Immature natural killer cell (primary cell): ENCODE measurements at regions not wholly inside any gene's neighbourhood (a gene's known extent, or its start where the extent isn't known, plus 50 kb on each side); places are given as distances from the start of the nearest gene placed in this dataset.

Experiments
- DNase-seq, 3 donors: peaks; one replicate each; pipeline ENCODE4 v3.0.0; 2022; ENCODE audit warnings: mixed read lengths in 1 of 3
- H3K27ac Mint-ChIP-seq, 6 donors: one replicate each; pipeline ENCODE4 v1.8.0; 2020; ENCODE audit warnings: mixed read lengths in 6 of 6, mild to moderate bottlenecking in 5 of 6, inconsistent platforms in 4 of 6, moderate library complexity in 3 of 6
- H3K27me3 Mint-ChIP-seq, 3 donors: one replicate each; pipeline ENCODE4 v1.8.0; 2020 to 2021; ENCODE audit warnings: low read depth in 3 of 3, mild to moderate bottlenecking in 3 of 3, mixed read lengths in 3 of 3, moderate library complexity in 3 of 3, inconsistent platforms in 1 of 3
- H3K36me3 Mint-ChIP-seq, 3 donors: one replicate each; pipeline ENCODE4 v1.8.0; 2020; ENCODE audit warnings: mixed read lengths in 3 of 3, inconsistent platforms in 2 of 3, mild to moderate bottlenecking in 2 of 3
- H3K4me1 Mint-ChIP-seq, 2 donors: one replicate each; pipeline ENCODE4 v1.8.0; 2020; ENCODE audit warnings: inconsistent platforms in 2 of 2, mild to moderate bottlenecking in 2 of 2, mixed read lengths in 2 of 2, moderate library complexity in 1 of 2
- H3K4me3 Mint-ChIP-seq, 5 donors: one replicate each; pipeline ENCODE4 v1.8.0; 2020; ENCODE audit warnings: mild to moderate bottlenecking in 5 of 5, mixed read lengths in 5 of 5, inconsistent platforms in 3 of 5, moderate library complexity in 3 of 5
- H3K9me3 Mint-ChIP-seq, 6 donors: one replicate each; pipeline ENCODE4 v1.8.0; 2020; ENCODE audit warnings: mild to moderate bottlenecking in 6 of 6, mixed read lengths in 6 of 6, inconsistent platforms in 4 of 6, moderate library complexity in 3 of 6

GRCh38 chr5:111854186-111854585, 97.2 kb upstream of the NREP start:
- Mint-ChIP-seq H3K27me3 (peaks cover 0 to 3% (median 0%) of the 10 kb centered on the region in 3 donors), H3K4me1 (peaks cover 6 to 7% of the 10 kb centered on the region in 2 donors), H3K36me3 (no peaks in the 10 kb centered on the region), H3K4me3 (no peak overlapping the region), H3K9me3 (no peaks in the 10 kb centered on the region), H3K27ac (no peak overlapping the region)
- DNase-seq, result no peak

- no peak overlapping the region for H3K27ac Mint-ChIP-seq
- no peak for DNase-seq
- H3K4me3 Mint-ChIP-seq, result no peak overlapping the region
- H3K9me3 Mint-ChIP-seq, result no peaks in the 10 kb centered on the region
- peaks cover 0 to 2% (median 2%) of the 10 kb centered on the region in 3 donors for H3K27me3 Mint-ChIP-seq
- H3K36me3 Mint-ChIP-seq, result no peaks in the 10 kb centered on the region
- H3K4me1 Mint-ChIP-seq, result peaks cover 6 to 7% of the 10 kb centered on the region in 2 donors
Observed at GRCh38 chr5:111853748-111854147, 96.8 kb upstream of the NREP start.

GRCh38 chr5:111851631-111852548, 94.9 kb upstream of the NREP start:
- no peak for DNase-seq
- Mint-ChIP-seq H3K9me3 (no peaks in the 10 kb centered on the region), H3K27ac (no peak overlapping the region), H3K36me3 (no peaks in the 10 kb centered on the region), H3K4me3 (no peak overlapping the region), H3K4me1 (peaks cover 6 to 7% of the 10 kb centered on the region in 2 donors), H3K27me3 (peaks cover 2% of the 10 kb centered on the region in 3 donors)

- no peak for DNase-seq
- no peak overlapping the region for H3K4me3 Mint-ChIP-seq
- H3K27me3 Mint-ChIP-seq, result peaks cover 2% of the 10 kb centered on the region in 3 donors
- no peaks in the 10 kb centered on the region for H3K9me3 Mint-ChIP-seq
- no peaks in the 10 kb centered on the region for H3K36me3 Mint-ChIP-seq
- H3K4me1 Mint-ChIP-seq, result no peaks in the 10 kb centered on the region
- H3K27ac Mint-ChIP-seq, result no peak overlapping the region
Observed at GRCh38 chr5:111848476-111848875, 91.5 kb upstream of the NREP start.

- no peak for DNase-seq
- Mint-ChIP-seq H3K27ac (no peak overlapping the region), H3K4me1 (no peaks in the 10 kb centered on the region), H3K36me3 (no peaks in the 10 kb centered on the region), H3K4me3 (no peak overlapping the region), H3K27me3 (peaks cover 2% of the 10 kb centered on the region in 3 donors), H3K9me3 (no peaks in the 10 kb centered on the region)
Observed at GRCh38 chr5:111847052-111847925, 90.3 kb upstream of the NREP start.

GRCh38 chr5:111840036-111840674, 83.2 kb upstream of the NREP start:
- Mint-ChIP-seq H3K4me3 (no peak overlapping the region), H3K27me3 (peaks cover 0 to 2% (median 0%) of the 10 kb centered on the region in 3 donors), H3K4me1 (no peaks in the 10 kb centered on the region), H3K36me3 (no peaks in the 10 kb centered on the region), H3K9me3 (no peaks in the 10 kb centered on the region), H3K27ac (no peak overlapping the region)
- DNase-seq, result no peak

- no peak overlapping the region for H3K27ac Mint-ChIP-seq
- no peaks in the 10 kb centered on the region for H3K4me1 Mint-ChIP-seq
- H3K27me3 Mint-ChIP-seq, result peaks cover 0 to 4% (median 0%) of the 10 kb centered on the region in 3 donors
- H3K4me3 Mint-ChIP-seq, result no peak overlapping the region
- no peak for DNase-seq
- H3K9me3 Mint-ChIP-seq, result no peaks in the 10 kb centered on the region
- no peaks in the 10 kb centered on the region for H3K36me3 Mint-ChIP-seq
Observed at GRCh38 chr5:111839438-111839837, 82.4 kb upstream of the NREP start.

GRCh38 chr5:111836426-111836825, 79.4 kb upstream of the NREP start:
- no peak overlapping the region for H3K4me3 Mint-ChIP-seq
- H3K4me1 Mint-ChIP-seq, result no peaks in the 10 kb centered on the region
- H3K36me3 Mint-ChIP-seq, result no peaks in the 10 kb centered on the region
- no peak overlapping the region for H3K27ac Mint-ChIP-seq
- H3K9me3 Mint-ChIP-seq, result peaks cover 0 to under 1% (median 0%) of the 10 kb centered on the region in 6 donors
- no peak for DNase-seq
- peaks cover 0 to 4% (median 2%) of the 10 kb centered on the region in 3 donors for H3K27me3 Mint-ChIP-seq

GRCh38 chr5:111834926-111835599, 78.1 kb upstream of the NREP start:
- no peaks in the 10 kb centered on the region for H3K36me3 Mint-ChIP-seq
- H3K27ac Mint-ChIP-seq, result no peak overlapping the region
- no peaks in the 10 kb centered on the region for H3K4me1 Mint-ChIP-seq
- H3K27me3 Mint-ChIP-seq, result peaks cover 0 to 4% (median 2%) of the 10 kb centered on the region in 3 donors
- no peak overlapping the region for H3K4me3 Mint-ChIP-seq
- no peak for DNase-seq
- peaks cover 0 to 2% (median 0%) of the 10 kb centered on the region in 6 donors for H3K9me3 Mint-ChIP-seq

- H3K4me3 Mint-ChIP-seq, result no peak overlapping the region
- no peaks in the 10 kb centered on the region for H3K36me3 Mint-ChIP-seq
- peaks cover 0 to 4% (median 0%) of the 10 kb centered on the region in 6 donors for H3K9me3 Mint-ChIP-seq
- no peaks in the 10 kb centered on the region for H3K4me1 Mint-ChIP-seq
- H3K27me3 Mint-ChIP-seq, result peaks cover 4 to 7% (median 5%) of the 10 kb centered on the region in 3 donors
- H3K27ac Mint-ChIP-seq, result no peak overlapping the region
- no peak for DNase-seq
Observed at GRCh38 chr5:111830333-111830732, 73.3 kb upstream of the NREP start.

- Mint-ChIP-seq H3K27me3 (peaks cover 3 to 7% (median 4%) of the 10 kb centered on the region in 3 donors), H3K4me1 (no peaks in the 10 kb centered on the region), H3K27ac (no peak overlapping the region), H3K9me3 (peaks cover 0 to 4% (median 0%) of the 10 kb centered on the region in 6 donors), H3K4me3 (no peak overlapping the region), H3K36me3 (no peaks in the 10 kb centered on the region)
- DNase-seq, result no peak
Observed at GRCh38 chr5:111829701-111830100, 72.7 kb upstream of the NREP start.

GRCh38 chr5:111826064-111826463, 69.1 kb upstream of the NREP start:
- no peak overlapping the region for H3K4me3 Mint-ChIP-seq
- H3K27me3 Mint-ChIP-seq, result peaks cover 2 to 7% (median 4%) of the 10 kb centered on the region in 3 donors
- H3K9me3 Mint-ChIP-seq, result peaks cover 0 to 2% (median 0%) of the 10 kb centered on the region in 6 donors
- H3K27ac Mint-ChIP-seq, result no peak overlapping the region
- DNase-seq, result no peak
- no peaks in the 10 kb centered on the region for H3K4me1 Mint-ChIP-seq
- H3K36me3 Mint-ChIP-seq, result no peaks in the 10 kb centered on the region

GRCh38 chr5:111820072-111820471, 63.1 kb upstream of the NREP start:
- DNase-seq, result no peak
- Mint-ChIP-seq H3K4me3 (no peak overlapping the region), H3K9me3 (peaks cover 0 to 14% (median under 1%) of the 10 kb centered on the region in 6 donors), H3K27ac (no peak overlapping the region), H3K27me3 (peaks cover 0 to 3% (median 2%) of the 10 kb centered on the region in 3 donors), H3K36me3 (no peaks in the 10 kb centered on the region), H3K4me1 (no peaks in the 10 kb centered on the region)
